GM18861 (cell line): ENCODE measurements at regions not wholly inside any gene's neighbourhood (a gene's known extent, or its start where the extent isn't known, plus 50 kb on each side); places are given as distances from the start of the nearest gene placed in this dataset.

Experiments
- ATAC-seq: cut with Tn5 transposase; IDR thresholded peaks from one replicate; pipeline ENCODE4 v1.9.1; 2021; ENCODE audit not compliant: unreplicated experiment

DNA sequence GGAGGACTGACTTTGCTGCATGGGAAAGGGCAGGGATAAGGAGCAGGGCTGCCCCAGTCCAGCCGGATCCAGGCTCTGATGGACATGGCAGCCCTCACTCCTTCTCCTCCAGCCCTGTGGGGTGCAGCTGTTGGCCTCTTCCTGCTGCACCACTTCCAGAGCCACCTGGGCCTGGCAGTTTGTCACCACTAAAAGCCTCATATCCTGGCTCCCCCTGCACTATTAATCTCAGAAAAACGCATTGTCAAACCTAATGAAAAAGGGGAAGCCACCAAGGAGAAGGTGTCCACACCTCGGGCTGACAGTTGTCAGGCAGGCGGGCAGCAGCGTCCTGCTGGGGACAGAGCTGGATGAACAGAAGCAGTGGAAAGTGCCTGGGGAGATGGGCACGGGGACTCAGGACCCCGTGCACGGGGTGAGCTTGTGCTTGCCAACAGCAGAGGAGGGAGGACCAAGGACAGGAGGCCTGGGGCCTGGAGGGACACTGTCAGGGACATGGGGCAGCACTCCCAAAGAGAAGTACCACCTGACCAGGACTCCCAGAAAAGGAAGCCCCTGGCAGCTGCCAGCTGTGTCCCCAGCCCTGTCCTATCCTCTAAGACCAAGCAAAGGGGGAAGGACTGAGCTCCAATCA, 151.1 kb upstream of the TSHZ3 start:
- ATAC-seq: no peak

DNA sequence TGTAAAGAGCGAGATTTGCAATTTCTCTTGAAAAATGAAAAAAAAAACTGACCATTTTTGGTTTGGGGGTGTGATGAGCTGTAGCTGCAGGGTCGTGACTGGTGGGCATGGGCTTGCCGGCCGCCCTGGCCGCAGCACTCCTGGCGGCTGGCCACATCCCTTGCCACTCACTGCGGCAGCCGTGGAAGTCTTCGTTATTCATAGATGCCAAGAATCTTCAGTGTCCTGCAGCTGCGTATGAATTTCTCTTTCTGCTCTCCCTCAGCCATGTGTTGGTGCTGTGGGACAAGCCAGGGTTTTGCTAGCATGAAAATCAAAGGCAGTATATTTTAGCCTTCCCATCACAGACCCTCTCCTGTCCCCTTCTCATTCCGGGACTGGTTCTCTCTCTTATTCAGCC, 151.7 kb upstream of the TSHZ3 start:
- ATAC-seq: no peak

DNA sequence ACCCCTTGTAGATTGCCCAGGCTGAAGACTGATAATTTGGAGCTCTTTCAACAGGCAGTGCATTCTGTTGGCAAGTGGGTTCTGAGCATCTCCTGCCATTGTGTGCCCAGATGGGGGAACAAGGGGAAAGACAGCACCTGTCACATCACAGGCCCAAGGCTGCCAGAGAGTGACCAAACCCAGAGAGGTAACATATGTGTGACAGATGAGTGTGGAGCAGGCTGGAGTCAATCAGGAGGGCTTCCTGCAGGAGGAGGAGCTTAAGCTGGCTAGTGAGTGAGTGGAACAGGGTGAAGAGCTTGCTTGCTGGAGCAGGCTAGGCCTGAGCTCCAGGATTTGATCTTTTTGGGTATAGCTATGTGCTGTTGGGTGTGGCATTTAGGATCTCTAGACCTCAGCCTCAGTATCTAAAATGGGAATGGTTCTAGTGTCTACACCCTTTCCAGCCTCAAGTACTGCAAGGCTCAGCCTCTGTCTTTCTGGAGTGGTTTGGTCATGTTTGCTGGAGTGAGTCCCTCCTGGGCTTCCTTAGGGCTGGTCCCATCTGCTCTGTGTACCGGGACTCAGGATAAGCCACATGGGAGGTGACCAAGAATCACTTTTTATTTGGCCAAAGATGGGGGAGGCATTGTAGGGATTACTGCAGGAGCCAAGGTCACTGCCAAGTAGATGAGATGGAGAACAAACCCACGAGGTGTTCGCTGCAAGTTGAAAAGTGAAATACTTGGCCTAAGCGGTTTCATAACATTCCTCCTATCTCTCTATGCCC, 152.4 kb upstream of the TSHZ3 start:
- no peak for ATAC-seq

DNA sequence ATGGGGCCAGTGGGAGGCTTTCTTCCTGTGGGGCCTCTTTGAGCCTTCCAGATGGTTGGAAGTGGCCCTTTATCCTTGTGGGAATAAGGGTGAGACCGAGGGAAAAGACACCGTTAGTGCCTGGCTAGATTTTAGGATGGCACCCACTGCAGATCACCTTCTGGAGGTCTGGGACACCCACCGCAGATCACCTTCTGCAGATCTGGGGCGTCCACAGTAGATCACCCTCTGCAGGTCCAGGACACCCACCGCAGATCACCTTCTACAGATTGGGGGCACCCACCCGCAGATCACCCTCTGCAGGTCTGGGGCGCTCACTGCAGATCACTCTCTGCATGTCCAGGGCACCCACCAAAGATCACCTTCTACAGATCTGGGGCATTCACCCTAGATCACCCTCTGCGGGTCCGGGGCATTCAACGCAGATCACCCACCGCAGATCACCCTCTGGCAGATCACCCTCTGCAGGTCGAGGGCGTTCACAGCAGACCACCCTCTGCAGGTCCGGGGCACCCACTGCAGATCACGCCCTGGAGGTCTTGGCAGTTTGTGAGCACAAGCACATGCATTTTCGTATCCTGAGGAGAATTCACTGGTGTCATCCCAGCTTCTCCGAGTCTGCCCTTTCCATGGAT, 153.4 kb upstream of the TSHZ3 start:
- ATAC-seq: no peak

DNA sequence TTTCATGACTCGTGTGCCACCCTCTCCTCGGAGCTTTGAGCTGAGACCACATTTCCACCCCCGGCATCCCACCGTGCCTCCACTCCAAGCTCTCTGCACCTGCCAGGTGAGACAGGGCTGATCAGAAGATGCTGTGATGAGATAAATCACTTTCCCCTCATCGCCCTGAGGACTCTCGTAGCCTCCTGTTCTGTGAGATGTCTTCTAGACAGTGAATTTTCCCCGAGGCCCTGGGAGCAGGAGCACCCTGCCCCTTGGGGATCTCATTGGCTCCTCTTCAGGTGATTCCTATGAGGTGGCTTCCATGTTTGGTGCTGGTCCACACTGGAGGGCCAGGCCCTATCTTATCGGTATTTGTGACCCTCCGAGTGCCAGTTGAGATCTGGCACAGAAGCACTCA, 154.0 kb upstream of the TSHZ3 start:
- ATAC-seq: no peak

DNA sequence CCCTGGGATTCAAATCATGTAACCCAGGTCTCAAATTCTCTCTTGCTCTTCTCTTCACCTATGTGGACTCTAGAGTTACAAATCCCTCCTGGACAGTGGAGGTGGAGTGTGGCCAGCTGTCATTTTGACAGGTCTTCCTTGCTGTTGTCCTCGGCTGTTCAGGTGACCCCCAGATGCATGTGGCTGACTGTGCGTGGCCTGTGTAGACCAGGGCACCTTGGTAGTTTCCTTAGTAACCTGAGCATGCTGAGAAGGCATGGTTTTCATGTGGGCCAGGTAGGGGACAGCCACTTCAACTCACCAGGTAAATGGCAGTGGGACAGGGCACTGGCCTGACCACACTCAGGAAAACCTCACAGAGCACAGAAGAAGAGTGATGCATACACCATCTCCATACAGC, 155.0 kb upstream of the TSHZ3 start:
- no peak for ATAC-seq

DNA sequence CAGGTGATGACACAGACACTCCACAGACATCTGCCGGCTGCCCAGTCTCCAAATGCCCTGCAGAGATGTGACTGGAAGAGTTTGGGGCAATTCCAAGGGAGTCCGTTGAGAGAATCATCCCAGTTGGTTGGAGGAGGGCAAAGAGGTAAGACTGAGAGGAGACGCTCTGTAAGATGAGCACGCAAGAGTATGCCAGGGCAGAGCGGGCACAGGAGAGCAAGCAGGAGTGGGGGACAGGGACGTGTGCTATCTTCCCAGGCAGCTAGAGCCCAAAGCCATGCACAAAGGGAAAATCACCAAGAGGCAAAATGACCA, 156.3 kb upstream of the TSHZ3 start:
- no peak for ATAC-seq

DNA sequence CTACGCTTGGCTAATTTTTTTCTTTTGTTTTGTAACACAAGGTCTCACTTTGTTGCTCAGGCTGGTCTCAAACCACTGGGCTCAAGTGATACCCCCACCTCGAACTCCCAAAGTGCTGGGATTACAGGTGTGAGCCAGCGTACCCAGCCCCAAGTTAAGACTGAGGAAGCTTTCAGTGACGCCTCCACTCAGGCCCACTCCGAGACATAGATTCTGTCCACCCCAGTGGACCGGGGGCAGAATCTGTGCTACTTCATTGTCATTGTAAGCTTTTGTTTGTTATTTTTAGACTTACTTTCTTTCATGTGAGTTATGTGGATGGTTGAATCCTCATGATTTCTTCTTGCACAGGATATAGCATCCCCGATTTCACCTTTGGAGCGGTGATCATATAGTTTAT, 156.9 kb upstream of the TSHZ3 start:
- no peak for ATAC-seq

DNA sequence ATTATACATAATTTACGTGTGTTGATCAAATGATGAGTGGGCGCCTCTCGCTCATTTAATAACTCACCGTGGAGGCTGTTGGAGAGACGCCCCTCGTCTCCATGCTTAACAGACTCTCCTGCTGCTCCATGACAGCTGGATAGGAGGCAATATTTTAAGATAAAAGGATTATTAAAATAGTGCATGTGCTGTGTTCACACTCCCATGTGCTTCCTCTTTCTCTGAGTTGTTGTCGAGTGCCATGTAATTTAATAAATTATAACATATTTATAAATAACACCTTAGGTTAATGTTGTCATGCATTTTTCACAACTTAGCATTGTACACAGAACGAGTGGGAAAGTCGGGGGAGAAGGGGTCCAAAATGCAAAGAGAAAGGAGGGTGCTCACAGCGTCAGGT, 161.4 kb upstream of the TSHZ3 start:
- no peak for ATAC-seq

DNA sequence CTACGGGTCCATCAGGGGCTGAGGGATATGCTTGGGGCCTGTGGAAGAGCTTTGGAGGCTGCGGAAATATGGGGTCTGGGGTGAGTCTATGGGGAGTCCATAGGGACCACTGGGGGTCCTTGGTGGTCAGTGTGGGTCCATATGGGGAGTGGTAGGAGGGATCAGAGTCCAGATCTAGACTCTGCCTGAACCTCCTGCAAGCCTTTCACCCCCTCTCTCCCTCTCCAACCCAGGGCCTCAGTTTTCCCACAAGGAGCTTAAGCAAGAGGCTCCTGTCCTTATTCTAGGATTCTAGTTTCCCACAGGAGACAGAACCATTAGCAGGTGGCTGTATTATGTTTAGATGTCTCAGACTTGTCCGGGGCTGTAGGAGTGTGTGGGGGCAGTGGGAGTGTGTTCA, 161.9 kb upstream of the TSHZ3 start:
- ATAC-seq: no peak

DNA sequence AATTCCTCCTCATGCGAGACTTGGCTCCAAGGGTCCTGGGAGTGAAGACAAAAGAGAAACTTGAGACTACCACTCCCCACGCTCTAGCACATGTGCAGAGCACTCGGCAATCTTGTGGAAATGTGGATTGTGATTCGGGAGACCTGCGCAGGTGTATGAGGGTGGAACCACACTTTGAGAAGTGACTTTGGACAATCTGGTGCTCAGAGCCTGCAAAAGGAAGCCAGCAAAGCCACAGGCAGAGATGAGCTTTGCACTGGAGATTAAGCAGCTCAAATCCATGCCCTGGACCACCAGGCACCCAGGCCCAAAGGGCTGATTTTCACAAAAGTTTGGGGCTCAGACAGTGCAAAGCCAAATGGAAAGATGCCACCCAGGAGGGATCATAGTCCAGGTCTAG, 162.5 kb upstream of the TSHZ3 start:
- no peak for ATAC-seq

DNA sequence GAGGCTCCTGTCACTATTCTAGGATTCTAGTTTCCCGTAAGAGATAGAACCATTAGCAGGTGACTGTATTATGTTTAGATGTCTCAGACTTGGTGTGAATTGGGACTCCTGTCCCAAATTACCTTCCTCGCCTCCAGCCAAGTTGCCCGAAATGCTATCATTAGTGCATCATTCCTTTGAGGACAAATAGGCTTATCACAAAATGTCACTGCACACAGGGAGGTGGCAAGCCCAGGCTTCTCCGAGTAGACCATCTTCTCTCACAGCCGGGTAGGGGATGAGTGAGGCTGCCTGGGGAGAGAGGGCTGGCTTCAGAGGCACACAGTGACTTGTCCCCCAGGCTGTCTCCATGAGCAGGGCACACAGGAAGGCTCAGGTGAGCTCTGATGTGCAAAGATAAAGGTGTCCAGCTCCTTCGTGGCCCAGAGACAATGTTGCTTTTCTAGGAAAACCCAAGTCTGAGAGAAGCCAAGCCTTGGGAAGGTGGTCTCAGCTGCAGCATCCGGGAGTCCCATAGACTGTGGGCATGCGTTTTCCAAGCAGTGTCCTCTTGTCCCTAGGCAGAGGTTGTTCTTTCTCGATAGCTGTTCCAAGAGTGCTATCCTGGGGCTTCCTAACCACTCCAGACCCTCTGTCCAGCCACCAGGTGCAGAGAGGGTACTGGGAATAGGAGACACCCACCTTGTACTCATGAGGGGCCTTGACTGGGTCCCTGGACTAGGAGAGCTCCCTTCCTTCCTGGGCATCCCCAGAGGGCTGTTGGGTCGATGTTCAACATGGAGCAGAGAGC, 163.1 kb upstream of the TSHZ3 start:
- ATAC-seq: no peak

DNA sequence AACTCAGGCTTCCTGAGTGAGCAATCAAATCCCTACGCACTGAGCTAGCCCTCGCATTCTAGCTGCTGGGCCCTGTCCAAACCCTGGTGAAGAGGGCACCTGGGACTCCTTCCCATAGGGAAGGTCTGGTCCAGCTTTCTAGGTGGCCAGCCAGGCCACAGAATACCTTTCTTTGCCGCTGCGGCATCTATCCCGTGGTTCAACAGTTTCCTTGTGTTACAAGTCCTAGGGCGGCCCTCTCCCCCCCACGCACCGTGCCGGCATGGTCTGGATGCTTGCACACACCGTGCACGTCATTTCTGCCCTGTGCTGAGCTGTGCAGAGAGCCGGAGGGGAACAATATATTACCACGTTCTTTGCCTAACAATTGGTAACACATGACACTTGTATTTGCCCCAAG, 164.6 kb upstream of the TSHZ3 start:
- ATAC-seq: no peak

DNA sequence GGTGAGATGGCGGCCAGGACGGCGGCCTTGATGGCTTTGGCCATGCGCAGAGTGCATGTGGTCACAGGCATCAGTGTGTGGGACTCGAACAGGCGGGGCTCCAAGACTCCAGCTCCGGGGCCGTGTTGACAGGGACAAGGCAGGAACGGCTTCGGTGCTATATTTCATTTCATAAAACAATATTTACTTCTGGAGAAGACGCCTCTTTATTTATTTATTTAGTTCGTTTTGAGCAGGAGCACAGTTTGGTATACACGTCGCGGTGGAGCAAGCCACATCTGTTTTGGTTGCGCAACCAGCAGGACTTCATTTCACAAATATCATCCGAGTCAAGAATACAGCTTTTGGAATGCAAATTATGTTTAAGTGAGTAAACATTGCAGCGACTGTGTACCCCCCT, 166.7 kb upstream of the TSHZ3 start:
- no peak for ATAC-seq

DNA sequence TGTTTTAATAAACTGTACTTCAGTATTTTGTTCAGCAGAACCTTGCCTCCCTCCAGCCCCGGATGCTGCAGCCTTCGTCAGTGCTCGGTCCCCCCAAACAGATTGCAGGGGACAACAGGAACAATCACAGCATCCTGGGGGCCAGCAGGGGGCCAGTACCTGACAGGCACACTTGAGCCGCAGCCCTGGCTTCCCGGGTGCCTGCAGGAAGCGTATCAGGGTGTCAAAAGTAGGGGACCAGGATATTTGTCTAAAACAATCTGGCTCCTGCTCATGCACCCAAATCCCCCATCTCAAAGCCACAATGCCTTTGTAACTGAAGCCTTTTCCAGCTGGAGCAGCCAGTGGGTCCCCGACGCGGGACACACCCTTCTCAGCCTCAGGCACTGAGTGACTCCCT, 167.5 kb upstream of the TSHZ3 start:
- ATAC-seq: no peak

DNA sequence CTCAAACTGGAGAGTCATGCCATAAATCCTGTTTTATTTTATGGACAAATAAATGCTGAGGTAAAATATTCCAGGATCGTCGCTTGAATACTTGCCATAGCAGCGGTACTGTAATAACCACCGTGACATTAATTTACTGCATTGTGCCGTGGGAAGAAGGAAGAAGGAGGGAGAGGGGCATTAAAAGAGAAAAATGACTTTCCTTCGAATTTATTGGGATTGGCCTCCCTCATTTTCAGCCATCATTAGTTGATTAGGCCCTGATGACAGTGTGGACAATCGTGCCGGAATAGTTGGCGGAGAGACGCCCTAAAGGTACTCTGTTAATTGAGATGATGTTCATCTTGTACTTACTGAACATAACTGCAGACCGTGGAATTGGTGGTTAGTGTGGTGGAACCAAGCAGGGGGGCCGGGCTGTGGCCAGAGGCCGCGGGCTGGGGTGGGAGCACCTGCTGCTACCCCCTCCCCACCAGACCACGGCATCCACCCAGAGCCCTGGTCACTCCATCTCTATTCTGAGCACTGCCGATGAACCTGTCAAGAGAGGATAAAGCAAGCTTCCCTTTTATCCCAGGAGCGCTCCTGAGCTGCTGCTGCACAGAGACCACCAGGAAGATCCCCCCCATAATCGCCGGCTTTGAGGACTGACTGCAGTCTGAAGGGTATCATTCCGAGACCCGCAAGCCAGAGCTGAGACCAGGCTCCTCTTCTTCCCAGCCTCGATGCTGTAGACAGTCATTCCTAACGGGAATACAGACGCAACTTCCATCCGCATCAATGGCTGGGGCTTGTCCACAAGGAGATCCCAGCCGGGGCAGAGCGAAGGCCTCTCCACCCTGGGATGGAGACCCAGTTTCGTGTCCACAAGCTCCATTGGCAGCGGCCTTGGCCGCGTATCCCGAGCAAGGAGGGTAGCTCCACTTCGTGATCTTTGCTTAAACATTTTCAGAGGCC, 168.3 kb upstream of the TSHZ3 start:
- ATAC-seq: no peak

DNA sequence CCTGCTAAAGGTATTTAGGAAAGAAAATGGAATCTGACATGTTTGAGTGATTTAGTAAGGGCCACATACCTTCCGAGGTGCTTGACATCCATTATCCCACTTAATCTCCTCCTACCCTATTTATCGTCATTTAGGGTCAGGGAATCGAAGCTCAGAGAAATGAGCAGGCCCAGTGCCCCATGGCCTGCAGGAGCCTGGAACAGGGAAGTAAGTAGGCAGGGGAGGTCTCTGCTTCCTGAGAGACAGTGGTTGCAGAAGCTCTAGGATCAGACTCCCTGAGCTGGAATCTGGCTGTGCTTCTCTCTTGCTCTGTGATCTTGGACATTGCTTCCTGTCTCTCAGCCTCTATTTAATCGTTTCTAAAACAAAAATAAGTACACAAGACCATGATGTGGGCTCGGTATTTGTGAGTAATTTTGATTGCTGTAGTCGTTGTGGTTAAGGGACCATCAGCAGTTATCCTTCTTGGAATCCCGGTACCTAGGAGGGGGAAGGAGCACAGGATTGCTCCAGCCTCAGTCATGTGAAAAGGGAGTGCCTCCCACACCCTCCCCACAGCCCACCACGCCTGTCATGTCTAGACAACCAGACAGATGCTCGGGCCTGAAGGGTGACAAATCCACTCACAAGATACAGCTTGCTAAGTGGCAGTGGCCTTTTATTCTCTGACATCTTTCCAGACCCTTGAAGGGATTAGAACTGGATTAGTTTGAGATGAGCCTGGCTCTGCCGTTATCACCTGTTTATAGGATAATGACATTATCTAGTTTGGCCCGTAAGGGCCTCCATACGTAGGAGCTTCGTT, 169.2 kb upstream of the TSHZ3 start:
- ATAC-seq: no peak

DNA sequence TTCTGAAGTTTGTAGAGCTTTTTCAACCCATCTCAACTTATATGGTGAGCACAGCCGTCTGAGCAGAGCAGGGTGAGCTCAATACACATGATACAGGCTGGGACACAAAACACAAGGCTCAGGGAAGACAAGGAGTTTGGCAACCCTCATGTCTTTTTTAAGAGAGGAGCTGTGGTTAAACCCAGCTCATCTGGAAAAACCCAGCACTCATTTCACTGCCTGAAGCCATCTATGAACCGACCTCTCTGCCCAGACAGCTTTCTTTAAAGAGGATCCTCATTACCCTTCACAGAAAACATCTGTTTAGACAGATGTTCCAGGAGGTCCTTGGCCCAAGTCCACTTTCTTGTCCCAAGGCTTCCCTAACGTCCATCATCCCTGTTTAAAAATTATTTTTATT, 170.0 kb upstream of the TSHZ3 start:
- ATAC-seq: no peak

DNA sequence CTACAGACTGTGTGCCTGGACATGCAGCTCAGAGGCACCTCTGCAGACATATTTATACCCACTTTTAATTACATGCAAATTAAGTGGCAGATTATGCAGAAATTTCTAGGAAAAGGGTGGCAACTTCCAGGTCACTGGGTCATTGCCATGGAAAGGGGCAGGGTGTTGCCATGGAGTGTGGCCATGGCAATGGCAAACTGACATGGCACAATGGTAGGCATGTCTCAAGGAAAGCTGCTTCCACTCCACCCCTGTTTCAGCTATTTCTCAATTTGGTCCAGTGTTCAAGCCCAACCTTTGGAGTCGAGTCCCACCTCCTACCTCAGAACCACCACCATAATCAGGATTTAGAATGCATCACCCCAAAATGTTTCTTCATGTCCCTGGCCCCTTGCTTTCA, 170.7 kb upstream of the TSHZ3 start:
- no peak for ATAC-seq

DNA sequence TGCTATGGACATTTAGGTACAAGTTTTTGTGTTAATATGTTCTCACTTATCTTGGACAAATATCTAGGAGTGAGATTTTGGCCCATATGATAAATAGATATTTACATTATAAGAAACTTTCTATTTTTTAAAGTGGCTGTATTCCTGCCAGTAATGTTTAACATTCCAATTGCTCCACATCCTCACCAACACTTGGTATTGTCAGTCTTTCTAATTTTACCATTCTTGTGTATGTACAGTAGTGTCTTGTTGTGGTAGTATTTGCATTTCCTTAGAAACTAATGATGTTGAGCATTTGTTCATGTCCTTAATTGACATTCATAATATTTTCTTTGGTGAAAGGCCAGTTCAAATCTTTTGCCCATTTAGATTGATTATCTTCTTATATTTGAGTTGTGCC, 171.4 kb upstream of the TSHZ3 start:
- ATAC-seq: no peak
